ENCODE measurements at regions not wholly inside any gene's neighbourhood (a gene's known extent, or its start where the extent isn't known, plus 50 kb on each side); places are given as distances from the start of the nearest gene placed in this dataset.

GRCh38 chr6:163867518-163868292, 453.2 kb downstream of the QKI start:
- H3K4me3 ChIP-seq (ENCODE audit: control insufficient read depth in 1 of 2, extremely low read depth in 1 of 2, low read length in 1 of 2) = no peak overlapping the region
- ATAC-seq (replicated peaks in 1 of 4) (no peak), DNase-seq (no peak)
- H3K4me3 Mint-ChIP-seq = no peak overlapping the region
- no peaks in the 10 kb centered on the region for H3K36me3 Mint-ChIP-seq
- peaks cover 0 to 35% of the 10 kb centered on the region in 2 experiments for H3K27me3 ChIP-seq (replicated peaks in 1 of 2; ENCODE audit: control insufficient read depth in 2 of 2, extremely low read depth in 1 of 2, insufficient read depth in 2 of 2, low read length in 1 of 2)
- H3K4me1 ChIP-seq (ENCODE audit: control insufficient read depth in 1 of 2, extremely low read depth in 1 of 2, insufficient read depth in 2 of 2, low read length in 2 of 2) = no peaks in the 10 kb centered on the region
- 67% methylated on average over 23 of the region's 31 CpGs for WGBS (ENCODE audit: insufficient coverage)
- peaks cover 8 to 9% of the 10 kb centered on the region in 2 donors for H3K27me3 Mint-ChIP-seq
- ChIA-PET POLR2A (no interaction called here), CTCF (no interaction called here)
- no peaks in the 10 kb centered on the region for H3K4me1 Mint-ChIP-seq
- H3K36me3 ChIP-seq (ENCODE audit: control insufficient read depth in 2 of 2, extremely low read depth in 1 of 2, insufficient read depth in 1 of 2, low read length in 1 of 2) = no peaks in the 10 kb centered on the region
- no peak overlapping the region for H3K27ac Mint-ChIP-seq
- no peak overlapping the region for H3K27ac ChIP-seq (ENCODE audit: low read length)
- no peaks in the 10 kb centered on the region for H3K9me3 ChIP-seq
- no peaks in the 10 kb centered on the region for H3K9me3 Mint-ChIP-seq

GRCh38 chr6:163866192-163866591, 451.7 kb downstream of the QKI start:
- Histone ChIP-seq H3K4me3 (ENCODE audit: control insufficient read depth in 1 of 2, extremely low read depth in 1 of 2, low read length in 1 of 2) (no peak overlapping the region), H3K4me1 (ENCODE audit: control insufficient read depth in 1 of 2, extremely low read depth in 1 of 2, insufficient read depth in 2 of 2, low read length in 2 of 2) (no peaks in the 10 kb centered on the region), H3K9me3 (no peaks in the 10 kb centered on the region), H3K27ac (ENCODE audit: low read length) (no peak overlapping the region), H3K27me3 (replicated peaks in 1 of 2; ENCODE audit: control insufficient read depth in 2 of 2, extremely low read depth in 1 of 2, insufficient read depth in 2 of 2, low read length in 1 of 2) (peaks cover 0 to 39% of the 10 kb centered on the region in 2 experiments), H3K36me3 (ENCODE audit: control insufficient read depth in 2 of 2, extremely low read depth in 1 of 2, insufficient read depth in 1 of 2, low read length in 1 of 2) (no peaks in the 10 kb centered on the region)
- CTCF ChIA-PET = no interaction called here
- 51% methylated on average over 2 of the region's 9 CpGs for WGBS (ENCODE audit: insufficient coverage)
- DNase-seq (no peak), ATAC-seq (replicated peaks in 1 of 4) (no peak)
- no peak overlapping the region for H3K27ac Mint-ChIP-seq
- no peak overlapping the region for H3K4me3 Mint-ChIP-seq
- no peaks in the 10 kb centered on the region for H3K4me1 Mint-ChIP-seq
- no peaks in the 10 kb centered on the region for H3K36me3 Mint-ChIP-seq
- no peaks in the 10 kb centered on the region for H3K9me3 Mint-ChIP-seq
- peaks cover 10 to 14% of the 10 kb centered on the region in 2 donors for H3K27me3 Mint-ChIP-seq
- POLR2A ChIA-PET = no interaction called here

- Histone ChIP-seq H3K27ac (ENCODE audit: low read length) (no peak overlapping the region), H3K4me1 (ENCODE audit: control insufficient read depth in 1 of 2, extremely low read depth in 1 of 2, insufficient read depth in 2 of 2, low read length in 2 of 2) (no peaks in the 10 kb centered on the region), H3K9me3 (no peaks in the 10 kb centered on the region), H3K36me3 (ENCODE audit: control insufficient read depth in 2 of 2, extremely low read depth in 1 of 2, insufficient read depth in 1 of 2, low read length in 1 of 2) (no peaks in the 10 kb centered on the region), H3K27me3 (replicated peaks in 1 of 2; ENCODE audit: control insufficient read depth in 2 of 2, extremely low read depth in 1 of 2, insufficient read depth in 2 of 2, low read length in 1 of 2) (peaks cover 0 to 38% of the 10 kb centered on the region in 2 experiments), H3K4me3 (ENCODE audit: control insufficient read depth in 1 of 2, extremely low read depth in 1 of 2, low read length in 1 of 2) (no peak overlapping the region)
- H3K9me3 Mint-ChIP-seq = no peaks in the 10 kb centered on the region
- CTCF ChIA-PET = no interaction called here
- WGBS (ENCODE audit: insufficient coverage) = 81% methylated on average over 6 of the region's 6 CpGs
- H3K36me3 Mint-ChIP-seq = no peaks in the 10 kb centered on the region
- DNase-seq = no peak
- H3K4me1 Mint-ChIP-seq = peaks cover 0 to 5% (median 0%) of the 10 kb centered on the region in 3 donors
- POLR2A ChIA-PET = no interaction called here
- H3K27ac Mint-ChIP-seq = no peak overlapping the region
- ATAC-seq (replicated peaks in 1 of 4) = no peak
- peaks cover 13 to 21% of the 10 kb centered on the region in 2 donors for H3K27me3 Mint-ChIP-seq
- H3K4me3 Mint-ChIP-seq = no peak overlapping the region
Observed at GRCh38 chr6:163863565-163863964, 449.0 kb downstream of the QKI start.

GRCh38 chr6:163862701-163863100, 448.2 kb downstream of the QKI start:
- no peak overlapping the region for H3K27ac Mint-ChIP-seq
- Histone ChIP-seq H3K4me3 (ENCODE audit: control insufficient read depth in 1 of 2, extremely low read depth in 1 of 2, low read length in 1 of 2) (no peak overlapping the region), H3K27ac (ENCODE audit: low read length) (no peak overlapping the region), H3K9me3 (no peaks in the 10 kb centered on the region), H3K27me3 (replicated peaks in 1 of 2; ENCODE audit: control insufficient read depth in 2 of 2, extremely low read depth in 1 of 2, insufficient read depth in 2 of 2, low read length in 1 of 2) (peaks cover 0 to 38% of the 10 kb centered on the region in 2 experiments), H3K36me3 (ENCODE audit: control insufficient read depth in 2 of 2, extremely low read depth in 1 of 2, insufficient read depth in 1 of 2, low read length in 1 of 2) (no peaks in the 10 kb centered on the region), H3K4me1 (ENCODE audit: control insufficient read depth in 1 of 2, extremely low read depth in 1 of 2, insufficient read depth in 2 of 2, low read length in 2 of 2) (no peaks in the 10 kb centered on the region)
- H3K4me3 Mint-ChIP-seq = no peak overlapping the region
- no peaks in the 10 kb centered on the region for H3K9me3 Mint-ChIP-seq
- DNase-seq (no peak), ATAC-seq (replicated peaks in 1 of 4) (no peak)
- H3K36me3 Mint-ChIP-seq = no peaks in the 10 kb centered on the region
- H3K4me1 Mint-ChIP-seq = peaks cover 0 to 5% (median 0%) of the 10 kb centered on the region in 3 donors
- WGBS (ENCODE audit: insufficient coverage) = 91% methylated on average over 5 of the region's 5 CpGs
- ChIA-PET CTCF (no interaction called here), POLR2A (no interaction called here)
- H3K27me3 Mint-ChIP-seq = peaks cover 13 to 21% of the 10 kb centered on the region in 2 donors

- Mint-ChIP-seq H3K27me3 (peaks cover 13 to 17% of the 10 kb centered on the region in 2 donors), H3K4me3 (no peak overlapping the region), H3K36me3 (no peaks in the 10 kb centered on the region), H3K9me3 (no peaks in the 10 kb centered on the region), H3K4me1 (peaks cover 0 to 5% (median 0%) of the 10 kb centered on the region in 3 donors), H3K27ac (no peak overlapping the region)
- peaks cover 0 to 31% of the 10 kb centered on the region in 2 experiments for H3K27me3 ChIP-seq (replicated peaks in 1 of 2; ENCODE audit: control insufficient read depth in 2 of 2, extremely low read depth in 1 of 2, insufficient read depth in 2 of 2, low read length in 1 of 2)
- ATAC-seq (replicated peaks in 1 of 4) (no peak), DNase-seq (no peak)
- ChIA-PET POLR2A (no interaction called here), CTCF (interaction anchor here in 1 of 2 donors (0.5 kb wide), 1 partner anchor 14 kb away, joined by 5 read pairs; no protein-coding TSS in a partner anchor)
- no peaks in the 10 kb centered on the region for H3K36me3 ChIP-seq (ENCODE audit: control insufficient read depth in 2 of 2, extremely low read depth in 1 of 2, insufficient read depth in 1 of 2, low read length in 1 of 2)
- H3K27ac ChIP-seq (ENCODE audit: low read length) = no peak overlapping the region
- no peaks in the 10 kb centered on the region for H3K4me1 ChIP-seq (ENCODE audit: control insufficient read depth in 1 of 2, extremely low read depth in 1 of 2, insufficient read depth in 2 of 2, low read length in 2 of 2)
- no peak overlapping the region for H3K4me3 ChIP-seq (ENCODE audit: control insufficient read depth in 1 of 2, extremely low read depth in 1 of 2, low read length in 1 of 2)
- no peaks in the 10 kb centered on the region for H3K9me3 ChIP-seq
- 68% methylated on average over 8 of the region's 8 CpGs for WGBS (ENCODE audit: insufficient coverage)
Observed at GRCh38 chr6:163861627-163862026, 447.1 kb downstream of the QKI start.

GRCh38 chr6:163860287-163861081, 446.0 kb downstream of the QKI start:
- no peak for ATAC-seq (replicated peaks in 1 of 4)
- ChIA-PET POLR2A (no interaction called here), CTCF (no interaction called here)
- no peaks in the 10 kb centered on the region for H3K36me3 ChIP-seq (ENCODE audit: control insufficient read depth in 2 of 2, extremely low read depth in 1 of 2, insufficient read depth in 1 of 2, low read length in 1 of 2)
- peaks cover 0 to 22% of the 10 kb centered on the region in 2 experiments for H3K27me3 ChIP-seq (replicated peaks in 1 of 2; ENCODE audit: control insufficient read depth in 2 of 2, extremely low read depth in 1 of 2, insufficient read depth in 2 of 2, low read length in 1 of 2)
- Mint-ChIP-seq H3K4me3 (no peak overlapping the region), H3K9me3 (no peaks in the 10 kb centered on the region), H3K27ac (no peak overlapping the region), H3K36me3 (no peaks in the 10 kb centered on the region), H3K27me3 (peaks cover 13 to 16% of the 10 kb centered on the region in 2 donors), H3K4me1 (peaks cover 0 to 5% (median 0%) of the 10 kb centered on the region in 3 donors)
- H3K9me3 ChIP-seq = no peaks in the 10 kb centered on the region
- WGBS (ENCODE audit: insufficient coverage) = 5% methylated on average over 7 of the region's 12 CpGs
- no peaks in the 10 kb centered on the region for H3K4me1 ChIP-seq (ENCODE audit: control insufficient read depth in 1 of 2, extremely low read depth in 1 of 2, insufficient read depth in 2 of 2, low read length in 2 of 2)
- no peak overlapping the region for H3K27ac ChIP-seq (ENCODE audit: low read length)
- H3K4me3 ChIP-seq (ENCODE audit: control insufficient read depth in 1 of 2, extremely low read depth in 1 of 2, low read length in 1 of 2) = no peak overlapping the region
- DNase-seq = no peak

Data from T-cell (primary cell).